Kidney epithelial cell (primary cell): ENCODE measurements at regions not wholly inside any gene's neighbourhood (a gene's known extent, or its start where the extent isn't known, plus 50 kb on each side); places are given as distances from the start of the nearest gene placed in this dataset.

Experiments used
- DNase-seq: peaks from one replicate; pipeline ENCODE4 v3.0.0-alpha.2; 2010; ENCODE audit warnings: low read depth
- H3K27me3 ChIP-seq: 2 replicates; pipeline ENCODE4 v1.6.0; 2011; ENCODE audit warnings: low read length; ENCODE audit not compliant: control insufficient read depth, insufficient read depth
- H3K36me3 ChIP-seq: 2 replicates; pipeline ENCODE4 v1.5.1; 2011; ENCODE audit warnings: low read length; ENCODE audit not compliant: control insufficient read depth, insufficient read depth
- H3K4me3 ChIP-seq: 2 replicates; pipeline ENCODE4 v1.5.1; 2011; ENCODE audit warnings: low read depth, mild to moderate bottlenecking, control low read depth, low read length
- TF ChIP-seq, protein P1 (sequence below): IDR thresholded peaks from 2 replicates; pipeline ENCODE4 v1.5.1; 2011; ENCODE audit warnings: mild to moderate bottlenecking, moderate library complexity, low read length, control low read depth, inconsistent platforms; ENCODE audit not compliant: insufficient read depth, poor library complexity, severe bottlenecking

DNA sequence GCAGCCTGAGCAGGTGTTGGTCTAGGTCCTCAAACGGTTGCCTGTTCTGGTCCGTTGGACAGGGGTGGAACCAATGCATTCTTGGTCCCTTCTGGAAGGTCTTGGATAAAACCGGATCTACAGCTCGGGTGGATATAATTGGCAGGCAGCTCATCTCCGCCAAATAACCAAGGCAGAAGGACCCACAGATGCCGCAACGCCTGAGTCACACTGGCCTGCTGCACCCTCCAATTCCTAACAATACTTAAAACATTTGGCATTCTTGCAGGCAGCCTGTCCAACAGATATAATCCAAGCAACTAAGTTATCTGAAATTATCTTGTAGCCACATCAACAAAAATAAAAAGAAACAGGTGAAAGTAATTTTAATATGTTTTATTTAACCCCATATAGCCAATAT lies 59.0 kb upstream of the FGF14 start:
- H3K27me3 ChIP-seq, result no peaks in the 10 kb centered on the region
- DNase-seq, result no peak
- no peak overlapping the region for H3K4me3 ChIP-seq
- H3K36me3 ChIP-seq, result no peaks in the 10 kb centered on the region
- TF ChIP-seq, protein P1, sequence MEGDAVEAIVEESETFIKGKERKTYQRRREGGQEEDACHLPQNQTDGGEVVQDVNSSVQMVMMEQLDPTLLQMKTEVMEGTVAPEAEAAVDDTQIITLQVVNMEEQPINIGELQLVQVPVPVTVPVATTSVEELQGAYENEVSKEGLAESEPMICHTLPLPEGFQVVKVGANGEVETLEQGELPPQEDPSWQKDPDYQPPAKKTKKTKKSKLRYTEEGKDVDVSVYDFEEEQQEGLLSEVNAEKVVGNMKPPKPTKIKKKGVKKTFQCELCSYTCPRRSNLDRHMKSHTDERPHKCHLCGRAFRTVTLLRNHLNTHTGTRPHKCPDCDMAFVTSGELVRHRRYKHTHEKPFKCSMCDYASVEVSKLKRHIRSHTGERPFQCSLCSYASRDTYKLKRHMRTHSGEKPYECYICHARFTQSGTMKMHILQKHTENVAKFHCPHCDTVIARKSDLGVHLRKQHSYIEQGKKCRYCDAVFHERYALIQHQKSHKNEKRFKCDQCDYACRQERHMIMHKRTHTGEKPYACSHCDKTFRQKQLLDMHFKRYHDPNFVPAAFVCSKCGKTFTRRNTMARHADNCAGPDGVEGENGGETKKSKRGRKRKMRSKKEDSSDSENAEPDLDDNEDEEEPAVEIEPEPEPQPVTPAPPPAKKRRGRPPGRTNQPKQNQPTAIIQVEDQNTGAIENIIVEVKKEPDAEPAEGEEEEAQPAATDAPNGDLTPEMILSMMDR, result no peak

GRCh38 chr13:102452836-102453235 lies 51.0 kb upstream of the FGF14 start:
- TF ChIP-seq, protein P1, result no peak
- H3K4me3 ChIP-seq, result no peak overlapping the region
- no peaks in the 10 kb centered on the region for H3K27me3 ChIP-seq
- DNase-seq, result peak; percentile 16
- no peaks in the 10 kb centered on the region for H3K36me3 ChIP-seq
